B cell (primary cell): ENCODE measurements at regions not wholly inside any gene's neighbourhood (a gene's known extent, or its start where the extent isn't known, plus 50 kb on each side); places are given as distances from the start of the nearest gene placed in this dataset.

ENCODE experiments used
- ATAC-seq: fragments of 200-7000 bp; cut with Tn5 transposase; one replicate; pipeline ENCODE4 v1.10.0; 2021; ENCODE audit warnings: low read depth, mild to moderate bottlenecking, moderate number of reproducible peaks, moderate library complexity
- CTCF ChIA-PET: fragments of 350-600 bp; sonication (Branson Sonifier 250); formaldehyde crosslinking; loops from one replicate; lab custom pipeline; 2021; ENCODE audit warnings: antibody characterized with exemption, inconsistent platforms; lab: Charles Lee
- POLR2A ChIA-PET: fragments of 350-600 bp; sonication (Branson Sonifier 250); formaldehyde crosslinking; loops from one replicate; lab custom pipeline; 2021; ENCODE audit warnings: antibody characterized with exemption; lab: Charles Lee
- DNase-seq: peaks from one replicate; pipeline ENCODE4 v3.0.0; 2013
- H2AFZ ChIP-seq: 2 replicates; pipeline ENCODE4 v1.6.1; 2012; ENCODE audit warnings: mild to moderate bottlenecking, low read depth, low read length; ENCODE audit not compliant: insufficient read depth, poor library complexity, severe bottlenecking
- H3K27ac ChIP-seq, 2 donors: 1 replicate in 1 of 2; 2 replicates in 1 of 2; pipeline ENCODE4 v1.5.1; 2012 to 2013; ENCODE audit warnings: low read length in 2 of 2, mild to moderate bottlenecking in 2 of 2, moderate library complexity in 1 of 2
- H3K27me3 ChIP-seq, 4 experiments: fragments of 200-600 bp in 1 of 4; sonication (generic) in 1 of 4; replicated peaks in 1 of 4; 1 replicate in 2 of 4; 2 replicates in 2 of 4; pipeline versions ENCODE4 v1.6.1 to v1.7.0; 2013 to 2016; ENCODE audit warnings: low read length in 3 of 4, mild to moderate bottlenecking in 2 of 4, mixed read lengths in 1 of 4, moderate library complexity in 1 of 4; ENCODE audit not compliant: insufficient read depth in 4 of 4, control insufficient read depth in 3 of 4; ENCODE audit errors: control extremely low read depth in 1 of 4
- H3K36me3 ChIP-seq, 2 experiments: replicated peaks in 1 of 2; 1 replicate in 1 of 2; 2 replicates in 1 of 2; pipeline versions ENCODE4 v1.6.1 to v1.7.1; 2013; ENCODE audit warnings: low read length in 1 of 2; ENCODE audit not compliant: insufficient read depth in 2 of 2, control insufficient read depth in 1 of 2; ENCODE audit errors: control extremely low read depth in 1 of 2, extremely low read depth in 1 of 2
- H3K4me1 ChIP-seq, 2 donors: fragments of 200-600 bp in 1 of 2; sonication (generic) in 1 of 2; 1 replicate in 1 of 2; 2 replicates in 1 of 2; pipeline versions ENCODE4 v1.5.1 to v1.6.1; 2013 to 2017; ENCODE audit warnings: low read length in 2 of 2; ENCODE audit not compliant: control insufficient read depth in 2 of 2, insufficient read depth in 2 of 2
- H3K4me2 ChIP-seq: replicated peaks from 2 replicates; pipeline ENCODE3; 2012; ENCODE audit warnings: mild to moderate bottlenecking, low read depth, low read length; ENCODE audit not compliant: poor library complexity, severe bottlenecking
- H3K4me3 ChIP-seq, 5 experiments: fragments of 200-600 bp in 1 of 5; sonication (generic) in 1 of 5; 1 replicate in 3 of 5; 2 replicates in 2 of 5; pipeline versions ENCODE4 v1.5.1 to v1.7.0; 2011 to 2016; ENCODE audit warnings: low read length in 4 of 5, mild to moderate bottlenecking in 4 of 5, low read depth in 2 of 5, control low read depth in 1 of 5, moderate library complexity in 1 of 5; ENCODE audit not compliant: insufficient read depth in 1 of 5; ENCODE audit errors: control extremely low read depth in 1 of 5, extremely low read depth in 1 of 5
- H3K79me2 ChIP-seq: fragments of 200-600 bp; sonication (generic); one replicate; pipeline ENCODE4 v1.6.0; 2016; ENCODE audit warnings: low read length; ENCODE audit not compliant: control insufficient read depth, insufficient read depth
- H3K9ac ChIP-seq: fragments of 200-600 bp; sonication (generic); 2 replicates; pipeline ENCODE4 v1.6.1; 2017; ENCODE audit warnings: mild to moderate bottlenecking, low read length, moderate library complexity
- H3K9me3 ChIP-seq, 3 donors: one replicate each; pipeline versions ENCODE4 v1.6.1 to v1.7.1; 2013; ENCODE audit warnings: low read length in 2 of 3; ENCODE audit not compliant: control insufficient read depth in 2 of 3, insufficient read depth in 1 of 3; ENCODE audit errors: control extremely low read depth in 1 of 3
- H4K20me1 ChIP-seq: 2 replicates; pipeline ENCODE4 v1.6.0; 2012; ENCODE audit warnings: mild to moderate bottlenecking, low read length; ENCODE audit not compliant: insufficient read depth, control insufficient read depth, poor library complexity, severe bottlenecking
- H3K27ac Mint-ChIP-seq: one replicate; pipeline ENCODE4 v1.8.0; 2021; ENCODE audit warnings: mixed read lengths
- H3K27me3 Mint-ChIP-seq: one replicate; pipeline ENCODE4 v1.8.0; 2021; ENCODE audit warnings: mixed read lengths
- H3K4me1 Mint-ChIP-seq: one replicate; pipeline ENCODE4 v1.8.0; 2021; ENCODE audit warnings: mixed read lengths
- H3K4me3 Mint-ChIP-seq: one replicate; pipeline ENCODE4 v1.8.0; 2021; ENCODE audit warnings: mixed read lengths
- H3K9me3 Mint-ChIP-seq: one replicate; pipeline ENCODE4 v1.8.0; 2022; ENCODE audit warnings: mixed read lengths; ENCODE audit not compliant: insufficient read depth
- EZH2 ChIP-seq: IDR thresholded peaks from 2 replicates; pipeline ENCODE4 v1.6.1; 2012; ENCODE audit warnings: borderline replicate concordance, low read depth, mild to moderate bottlenecking, moderate library complexity, low read length; ENCODE audit not compliant: insufficient read depth, poor library complexity, severe bottlenecking
- WGBS: methylation state at CpG from one replicate; pipeline ENCODE4 v1.1.5; 2013; ENCODE audit warnings: missing lambda C conversion rate; ENCODE audit not compliant: insufficient coverage; 5-methylcytosine and 5-hydroxymethylcytosine counted together
- intact Hi-C: fragments of 100-400 bp; cut with micrococcal nuclease; formaldehyde crosslinking; loops from one replicate; pipeline ENCODE4 v1.10.0; 2022
- TF ChIP-seq, protein P1 (sequence below): fragments of 200-600 bp; IDR thresholded peaks from one replicate; pipeline ENCODE4 v1.8.0; 2022; ENCODE audit warnings: antibody characterized with exemption, mild to moderate bottlenecking

DNA sequence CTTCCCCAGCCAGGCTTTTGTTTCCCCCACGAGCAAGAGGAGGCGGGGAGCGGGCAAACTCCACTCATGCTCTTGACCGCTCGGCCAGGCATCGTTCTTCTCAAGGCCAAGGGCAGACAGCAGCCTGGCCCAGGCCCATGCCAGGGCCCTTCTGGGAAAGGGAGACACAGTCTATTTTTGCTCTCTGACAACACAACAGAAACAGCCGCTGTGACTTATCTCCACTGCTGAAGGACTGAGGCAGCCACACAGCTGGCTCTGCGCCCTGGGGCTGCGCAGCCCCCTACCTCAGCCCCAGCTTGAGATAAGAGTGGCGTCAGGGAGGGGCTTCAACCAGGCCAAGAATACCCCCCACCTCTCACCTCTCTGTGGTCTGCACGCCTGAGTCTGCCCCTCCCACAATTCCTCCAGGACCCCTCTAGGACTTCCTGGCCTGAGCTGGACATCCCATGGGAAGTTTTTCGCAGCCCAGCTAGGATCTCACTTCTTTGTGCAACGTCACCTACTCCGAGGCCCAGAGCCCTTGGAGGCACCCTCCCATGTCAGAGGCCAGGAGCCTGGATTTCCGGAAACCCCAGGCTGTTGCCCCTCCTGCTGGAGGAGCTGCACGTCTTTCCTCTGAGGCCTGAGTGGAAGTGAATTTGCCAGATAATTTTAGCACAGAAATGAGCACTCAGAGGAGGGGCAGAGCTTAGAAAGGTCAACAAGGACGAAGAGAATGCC, 118.9 kb upstream of the OTOS start:
- CTCF ChIA-PET, result no interaction called here
- no peak for ATAC-seq
- Histone ChIP-seq H3K4me2 (no peak overlapping the region), H3K9me3 (peaks cover 0 to 22% (median 10%) of the 10 kb centered on the region in 3 donors), H3K36me3 (no peaks in the 10 kb centered on the region), H3K79me2 (no peaks in the 10 kb centered on the region), H2AFZ (no peak overlapping the region), H3K9ac (no peak overlapping the region), H3K27me3 (no peaks in the 10 kb centered on the region), H3K4me1 (no peaks in the 10 kb centered on the region), H3K27ac (no peak overlapping the region), H4K20me1 (no peaks in the 10 kb centered on the region), H3K4me3 (no peak overlapping the region)
- POLR2A ChIA-PET, result no interaction called here
- 83% methylated on average over 17 of the region's 17 CpGs for WGBS
- Mint-ChIP-seq H3K27ac (no peak overlapping the region), H3K4me1 (no peaks in the 10 kb centered on the region), H3K9me3 (peaks cover 6% of the 10 kb centered on the region), H3K4me3 (no peak overlapping the region), H3K27me3 (peaks cover 3% of the 10 kb centered on the region)
- intact Hi-C loops, result no loop called here
- DNase-seq, result no peak
- TF ChIP-seq EZH2, result no peak
- TF ChIP-seq, protein P1, sequence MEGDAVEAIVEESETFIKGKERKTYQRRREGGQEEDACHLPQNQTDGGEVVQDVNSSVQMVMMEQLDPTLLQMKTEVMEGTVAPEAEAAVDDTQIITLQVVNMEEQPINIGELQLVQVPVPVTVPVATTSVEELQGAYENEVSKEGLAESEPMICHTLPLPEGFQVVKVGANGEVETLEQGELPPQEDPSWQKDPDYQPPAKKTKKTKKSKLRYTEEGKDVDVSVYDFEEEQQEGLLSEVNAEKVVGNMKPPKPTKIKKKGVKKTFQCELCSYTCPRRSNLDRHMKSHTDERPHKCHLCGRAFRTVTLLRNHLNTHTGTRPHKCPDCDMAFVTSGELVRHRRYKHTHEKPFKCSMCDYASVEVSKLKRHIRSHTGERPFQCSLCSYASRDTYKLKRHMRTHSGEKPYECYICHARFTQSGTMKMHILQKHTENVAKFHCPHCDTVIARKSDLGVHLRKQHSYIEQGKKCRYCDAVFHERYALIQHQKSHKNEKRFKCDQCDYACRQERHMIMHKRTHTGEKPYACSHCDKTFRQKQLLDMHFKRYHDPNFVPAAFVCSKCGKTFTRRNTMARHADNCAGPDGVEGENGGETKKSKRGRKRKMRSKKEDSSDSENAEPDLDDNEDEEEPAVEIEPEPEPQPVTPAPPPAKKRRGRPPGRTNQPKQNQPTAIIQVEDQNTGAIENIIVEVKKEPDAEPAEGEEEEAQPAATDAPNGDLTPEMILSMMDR, result no peak

DNA sequence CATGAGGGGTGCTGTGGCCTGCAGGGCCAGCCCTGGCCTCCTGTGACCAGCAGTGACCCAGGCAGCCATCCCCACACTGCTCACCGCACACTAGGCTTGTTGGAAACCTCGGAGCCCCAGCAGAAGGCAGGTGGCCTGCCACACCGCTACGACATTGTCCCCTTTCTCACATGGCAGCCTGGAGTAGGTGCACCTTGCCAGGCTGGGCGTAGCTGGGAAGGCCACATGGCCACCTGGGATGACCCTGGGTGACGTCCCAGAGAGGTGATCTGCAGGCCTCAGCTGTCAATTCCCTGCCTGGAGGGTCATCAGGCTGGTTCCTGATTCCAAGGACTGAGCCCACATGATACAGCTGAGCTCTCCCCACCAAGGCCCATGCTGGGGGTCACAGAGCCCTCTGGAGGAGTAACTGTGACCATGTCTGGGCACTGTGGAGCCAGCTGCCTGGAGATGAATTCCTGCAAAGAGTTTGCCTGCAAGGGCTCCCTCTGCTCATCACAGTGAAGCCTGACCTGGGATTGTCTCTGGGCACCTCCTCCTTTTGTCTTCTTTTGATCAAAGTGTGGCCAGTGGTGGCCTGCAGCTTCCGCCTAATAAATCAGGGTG, 119.6 kb upstream of the OTOS start:
- peaks cover 3% of the 10 kb centered on the region for H3K27me3 Mint-ChIP-seq
- POLR2A ChIA-PET, result no interaction called here
- 81% methylated on average over 7 of the region's 7 CpGs for WGBS

More for the DNA sequence above, 119.6 kb upstream of the OTOS start:
- no peaks in the 10 kb centered on the region for H3K4me1 Mint-ChIP-seq
- Histone ChIP-seq H3K4me1 (no peaks in the 10 kb centered on the region), H2AFZ (no peak overlapping the region), H3K4me2 (no peak overlapping the region), H3K27ac (no peak overlapping the region), H3K27me3 (no peaks in the 10 kb centered on the region), H3K4me3 (no peak overlapping the region), H3K9me3 (peaks cover 0 to 22% (median 10%) of the 10 kb centered on the region in 3 donors), H3K9ac (no peak overlapping the region), H3K36me3 (no peaks in the 10 kb centered on the region), H4K20me1 (no peaks in the 10 kb centered on the region), H3K79me2 (no peaks in the 10 kb centered on the region)
- H3K9me3 Mint-ChIP-seq, result peaks cover 6% of the 10 kb centered on the region
- intact Hi-C loops, result no loop called here
- H3K27ac Mint-ChIP-seq, result no peak overlapping the region
- ATAC-seq, result no peak
- DNase-seq, result no peak
- CTCF ChIA-PET, result no interaction called here
- no peak for TF ChIP-seq EZH2
- TF ChIP-seq, protein P1, result no peak
- H3K4me3 Mint-ChIP-seq, result no peak overlapping the region
